ENCODE measurements at regions not wholly inside any gene's neighbourhood (a gene's known extent, or its start where the extent isn't known, plus 50 kb on each side); places are given as distances from the start of the nearest gene placed in this dataset.
A peak's percentile ranks its signal among the peaks of the same experiment; 100 is the strongest.
"Not testable (repeated sequence)": the region's sequence is repeated elsewhere in the genome, so short reads cannot be mapped to it uniquely, and the experiment has no call there.

DNA sequence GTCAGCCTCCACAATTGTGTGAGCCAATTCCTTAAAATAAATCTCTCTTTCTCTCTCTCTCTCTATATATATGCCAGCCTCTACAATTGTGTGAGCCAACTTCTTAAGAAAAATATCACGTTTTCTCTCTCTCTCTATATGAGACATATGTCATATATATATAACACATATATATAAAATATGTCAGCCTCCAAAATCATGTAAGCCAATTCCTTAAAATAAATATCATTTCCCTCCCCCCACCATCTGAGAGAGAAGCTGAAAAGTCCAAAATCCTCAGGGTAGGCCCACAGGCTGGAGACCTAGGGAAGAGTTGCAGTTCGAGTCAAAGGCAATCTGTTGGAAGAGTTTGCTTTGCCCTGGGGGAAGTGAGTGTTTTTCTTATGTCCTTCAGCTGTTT, 158.1 kb upstream of the RPS23 start:
- WGBS, 4 donors = 48 to 83% (median 72%) methylated on average over 2 of the region's 2 CpGs
- Histone ChIP-seq H3K9me3 (no peaks in the 10 kb centered on the region), H3K4me1 (no peaks in the 10 kb centered on the region), H3K27me3 (no peaks in the 10 kb centered on the region), H3K4me3 (no peak overlapping the region), H3K27ac (no peak overlapping the region), H3K36me3 (no peaks in the 10 kb centered on the region)
- no peak for TF ChIP-seq POLR2A (IDR thresholded peaks at IDR 0.05)
- TF ChIP-seq, protein P1, sequence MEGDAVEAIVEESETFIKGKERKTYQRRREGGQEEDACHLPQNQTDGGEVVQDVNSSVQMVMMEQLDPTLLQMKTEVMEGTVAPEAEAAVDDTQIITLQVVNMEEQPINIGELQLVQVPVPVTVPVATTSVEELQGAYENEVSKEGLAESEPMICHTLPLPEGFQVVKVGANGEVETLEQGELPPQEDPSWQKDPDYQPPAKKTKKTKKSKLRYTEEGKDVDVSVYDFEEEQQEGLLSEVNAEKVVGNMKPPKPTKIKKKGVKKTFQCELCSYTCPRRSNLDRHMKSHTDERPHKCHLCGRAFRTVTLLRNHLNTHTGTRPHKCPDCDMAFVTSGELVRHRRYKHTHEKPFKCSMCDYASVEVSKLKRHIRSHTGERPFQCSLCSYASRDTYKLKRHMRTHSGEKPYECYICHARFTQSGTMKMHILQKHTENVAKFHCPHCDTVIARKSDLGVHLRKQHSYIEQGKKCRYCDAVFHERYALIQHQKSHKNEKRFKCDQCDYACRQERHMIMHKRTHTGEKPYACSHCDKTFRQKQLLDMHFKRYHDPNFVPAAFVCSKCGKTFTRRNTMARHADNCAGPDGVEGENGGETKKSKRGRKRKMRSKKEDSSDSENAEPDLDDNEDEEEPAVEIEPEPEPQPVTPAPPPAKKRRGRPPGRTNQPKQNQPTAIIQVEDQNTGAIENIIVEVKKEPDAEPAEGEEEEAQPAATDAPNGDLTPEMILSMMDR (IDR thresholded peaks at IDR 0.05) = no peak
- no peak for ATAC-seq
- intact Hi-C loops (cut with DNase I) = no loop called here
- no peak for DNase-seq

DNA sequence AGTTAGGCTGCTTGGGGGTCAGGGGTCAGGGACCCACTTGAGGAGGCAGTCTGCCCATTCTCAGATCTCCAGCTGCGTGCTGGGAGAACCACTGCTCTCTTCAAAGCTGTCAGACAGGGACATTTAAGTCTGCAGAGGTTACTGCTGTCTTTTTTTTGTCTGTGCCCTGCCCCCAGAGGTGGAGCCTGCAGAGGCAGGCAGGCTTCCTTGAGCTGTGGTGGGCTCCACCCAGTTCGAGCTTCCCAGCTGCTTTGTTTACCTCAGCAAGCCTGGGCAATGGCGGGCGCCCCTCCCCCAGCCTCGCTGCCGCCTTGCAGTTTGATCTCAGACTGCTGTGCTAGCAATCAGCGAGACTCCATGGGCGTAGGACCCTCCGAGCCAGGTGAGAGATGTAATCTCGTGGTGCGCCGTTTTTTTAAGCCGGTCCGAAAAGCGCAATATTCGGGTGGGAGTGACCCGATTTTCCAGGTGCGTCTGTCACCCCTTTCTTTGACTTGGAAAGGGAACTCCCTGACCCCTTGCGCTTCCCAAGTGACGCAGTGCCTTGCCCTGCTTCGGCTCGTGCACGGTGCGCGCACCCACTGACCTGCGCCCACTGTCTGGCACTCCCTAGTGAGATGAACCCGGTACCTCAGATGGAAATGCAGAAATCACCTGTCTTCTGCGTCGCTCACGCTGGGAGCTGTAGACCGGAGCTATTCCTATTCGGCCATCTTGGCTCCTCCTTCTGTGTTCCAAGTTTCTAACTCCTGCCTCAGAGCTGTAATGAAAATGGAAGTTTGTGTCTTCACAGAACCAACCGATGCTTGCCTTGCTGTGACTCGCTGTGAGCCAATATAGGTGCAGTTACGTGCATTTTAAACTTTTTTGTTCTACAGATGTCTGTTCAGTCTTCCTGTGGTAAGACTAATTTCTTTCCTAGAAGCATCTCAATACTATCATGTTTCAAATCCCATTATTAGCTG, 156.8 kb upstream of the RPS23 start:
- H3K4me1 ChIP-seq; DNase-seq; H3K27me3 ChIP-seq; ATAC-seq; intact Hi-C loops (cut with DNase I); H3K4me3 ChIP-seq; H3K27ac ChIP-seq; H3K36me3 ChIP-seq; H3K9me3 ChIP-seq: not testable (repeated sequence)
- 85 to 91% (median 89%) methylated on average over 27 to 30 of the region's 35 CpGs for WGBS, 4 donors

- Histone ChIP-seq H3K9me3 (no peaks in the 10 kb centered on the region), H3K27me3 (no peaks in the 10 kb centered on the region), H3K36me3 (no peaks in the 10 kb centered on the region), H3K4me1 (peaks cover 0 to 36% (median 0%) of the 10 kb centered on the region in 12 donors), H3K27ac (peak overlapping the region in 3 of 12 donors; percentile 32 to 53 (median 34)), H3K4me3 (no peak overlapping the region)
- peak; percentile 26 to 82 (median 35) for ATAC-seq
- peak in 1 of 5 donors; percentile 14 for DNase-seq
- no peak for TF ChIP-seq POLR2A (IDR thresholded peaks at IDR 0.05)
- TF ChIP-seq, protein P1 (IDR thresholded peaks at IDR 0.05) = no peak
- WGBS, 4 donors = 60 to 72% (median 65%) methylated on average over 4 of the region's 4 CpGs
- intact Hi-C loops (cut with DNase I) = no loop called here
Observed at GRCh38 chr5:82426464-82427154, 148.5 kb upstream of the RPS23 start.

- Histone ChIP-seq H3K9me3 (no peaks in the 10 kb centered on the region), H3K4me1 (peaks cover 0 to 36% (median 0%) of the 10 kb centered on the region in 12 donors), H3K27ac (peak overlapping the region in 2 of 12 donors; percentile 32 to 53), H3K27me3 (no peaks in the 10 kb centered on the region), H3K36me3 (no peaks in the 10 kb centered on the region), H3K4me3 (no peak overlapping the region)
- DNase-seq (no peak), ATAC-seq (no peak)
- 63 to 74% (median 69%) methylated on average over 3 of the region's 3 CpGs for WGBS, 4 donors
- intact Hi-C loops (cut with DNase I) = no loop called here
- TF ChIP-seq, protein P1 (IDR thresholded peaks at IDR 0.05) = no peak
- no peak for TF ChIP-seq POLR2A (IDR thresholded peaks at IDR 0.05)
Observed at GRCh38 chr5:82425591-82425990, 147.4 kb upstream of the RPS23 start.
